ENCODE measurements at regions not wholly inside any gene's neighbourhood (a gene's known extent, or its start where the extent isn't known, plus 50 kb on each side); places are given as distances from the start of the nearest gene placed in this dataset.

GRCh38 chr6:165091121-165091785, 218.2 kb downstream of the C6orf118 start:
- no peak overlapping the region for H3K27ac Mint-ChIP-seq (ENCODE audit: unreplicated experiment)
- no peaks in the 10 kb centered on the region for H3K4me1 Mint-ChIP-seq (ENCODE audit: low read depth, unreplicated experiment)
- DNase-seq: no peak
- peaks cover 10% of the 10 kb centered on the region for H3K9me3 Mint-ChIP-seq (ENCODE audit: unreplicated experiment)
- H3K27me3 Mint-ChIP-seq (ENCODE audit: unreplicated experiment): no peaks in the 10 kb centered on the region
- H3K4me3 Mint-ChIP-seq (ENCODE audit: unreplicated experiment): no peak overlapping the region
- TF ChIP-seq, protein P1, sequence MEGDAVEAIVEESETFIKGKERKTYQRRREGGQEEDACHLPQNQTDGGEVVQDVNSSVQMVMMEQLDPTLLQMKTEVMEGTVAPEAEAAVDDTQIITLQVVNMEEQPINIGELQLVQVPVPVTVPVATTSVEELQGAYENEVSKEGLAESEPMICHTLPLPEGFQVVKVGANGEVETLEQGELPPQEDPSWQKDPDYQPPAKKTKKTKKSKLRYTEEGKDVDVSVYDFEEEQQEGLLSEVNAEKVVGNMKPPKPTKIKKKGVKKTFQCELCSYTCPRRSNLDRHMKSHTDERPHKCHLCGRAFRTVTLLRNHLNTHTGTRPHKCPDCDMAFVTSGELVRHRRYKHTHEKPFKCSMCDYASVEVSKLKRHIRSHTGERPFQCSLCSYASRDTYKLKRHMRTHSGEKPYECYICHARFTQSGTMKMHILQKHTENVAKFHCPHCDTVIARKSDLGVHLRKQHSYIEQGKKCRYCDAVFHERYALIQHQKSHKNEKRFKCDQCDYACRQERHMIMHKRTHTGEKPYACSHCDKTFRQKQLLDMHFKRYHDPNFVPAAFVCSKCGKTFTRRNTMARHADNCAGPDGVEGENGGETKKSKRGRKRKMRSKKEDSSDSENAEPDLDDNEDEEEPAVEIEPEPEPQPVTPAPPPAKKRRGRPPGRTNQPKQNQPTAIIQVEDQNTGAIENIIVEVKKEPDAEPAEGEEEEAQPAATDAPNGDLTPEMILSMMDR (IDR thresholded peaks at IDR 0.05; ENCODE audit: partially characterized antibody, unreplicated experiment): no peak
- peaks cover 10% of the 10 kb centered on the region for H3K36me3 Mint-ChIP-seq (ENCODE audit: unreplicated experiment)

- no peak for DNase-seq
- Mint-ChIP-seq H3K27me3 (ENCODE audit: unreplicated experiment) (no peaks in the 10 kb centered on the region), H3K36me3 (ENCODE audit: unreplicated experiment) (peaks cover 10% of the 10 kb centered on the region), H3K4me1 (ENCODE audit: low read depth, unreplicated experiment) (no peaks in the 10 kb centered on the region), H3K9me3 (ENCODE audit: unreplicated experiment) (peaks cover 7% of the 10 kb centered on the region), H3K27ac (ENCODE audit: unreplicated experiment) (no peak overlapping the region), H3K4me3 (ENCODE audit: unreplicated experiment) (no peak overlapping the region)
- TF ChIP-seq, protein P1 (IDR thresholded peaks at IDR 0.05; ENCODE audit: partially characterized antibody, unreplicated experiment): no peak
Measured at GRCh38 chr6:165090242-165090641, 219.2 kb downstream of the C6orf118 start.

- Mint-ChIP-seq H3K27me3 (ENCODE audit: unreplicated experiment) (no peaks in the 10 kb centered on the region), H3K36me3 (ENCODE audit: unreplicated experiment) (peaks cover 4% of the 10 kb centered on the region), H3K27ac (ENCODE audit: unreplicated experiment) (no peak overlapping the region), H3K4me1 (ENCODE audit: low read depth, unreplicated experiment) (no peaks in the 10 kb centered on the region), H3K4me3 (ENCODE audit: unreplicated experiment) (no peak overlapping the region), H3K9me3 (ENCODE audit: unreplicated experiment) (peaks cover 3% of the 10 kb centered on the region)
- TF ChIP-seq, protein P1 (IDR thresholded peaks at IDR 0.05; ENCODE audit: partially characterized antibody, unreplicated experiment): no peak
- DNase-seq: no peak
Measured at GRCh38 chr6:165086814-165087213, 222.6 kb downstream of the C6orf118 start.

DNA sequence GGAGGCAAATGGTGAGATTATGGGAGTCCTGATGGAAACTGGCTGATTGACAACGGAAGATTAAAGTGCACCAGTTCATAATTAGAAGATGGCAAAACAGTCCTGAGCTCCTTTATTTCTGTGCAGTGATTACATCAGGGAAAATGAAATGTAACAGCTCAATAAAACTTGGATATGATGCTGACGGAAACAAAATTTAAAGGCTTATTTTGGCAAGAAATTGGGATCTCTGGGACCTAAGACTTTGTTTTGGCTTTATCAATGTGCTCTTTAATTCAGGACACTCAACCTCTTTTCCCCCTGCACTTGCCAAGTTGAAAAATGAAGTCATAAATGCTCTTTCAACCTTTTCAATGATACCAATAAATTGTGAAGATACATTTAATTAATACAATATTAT, 226.8 kb downstream of the C6orf118 start:
- no peak overlapping the region for H3K27ac Mint-ChIP-seq (ENCODE audit: unreplicated experiment)
- H3K27me3 Mint-ChIP-seq (ENCODE audit: unreplicated experiment): no peaks in the 10 kb centered on the region
- no peak for DNase-seq
- no peaks in the 10 kb centered on the region for H3K4me1 Mint-ChIP-seq (ENCODE audit: low read depth, unreplicated experiment)
- TF ChIP-seq, protein P1 (IDR thresholded peaks at IDR 0.05; ENCODE audit: partially characterized antibody, unreplicated experiment): no peak
- peaks cover 3% of the 10 kb centered on the region for H3K9me3 Mint-ChIP-seq (ENCODE audit: unreplicated experiment)
- H3K4me3 Mint-ChIP-seq (ENCODE audit: unreplicated experiment): no peak overlapping the region
- peaks cover 8% of the 10 kb centered on the region for H3K36me3 Mint-ChIP-seq (ENCODE audit: unreplicated experiment)

DNA sequence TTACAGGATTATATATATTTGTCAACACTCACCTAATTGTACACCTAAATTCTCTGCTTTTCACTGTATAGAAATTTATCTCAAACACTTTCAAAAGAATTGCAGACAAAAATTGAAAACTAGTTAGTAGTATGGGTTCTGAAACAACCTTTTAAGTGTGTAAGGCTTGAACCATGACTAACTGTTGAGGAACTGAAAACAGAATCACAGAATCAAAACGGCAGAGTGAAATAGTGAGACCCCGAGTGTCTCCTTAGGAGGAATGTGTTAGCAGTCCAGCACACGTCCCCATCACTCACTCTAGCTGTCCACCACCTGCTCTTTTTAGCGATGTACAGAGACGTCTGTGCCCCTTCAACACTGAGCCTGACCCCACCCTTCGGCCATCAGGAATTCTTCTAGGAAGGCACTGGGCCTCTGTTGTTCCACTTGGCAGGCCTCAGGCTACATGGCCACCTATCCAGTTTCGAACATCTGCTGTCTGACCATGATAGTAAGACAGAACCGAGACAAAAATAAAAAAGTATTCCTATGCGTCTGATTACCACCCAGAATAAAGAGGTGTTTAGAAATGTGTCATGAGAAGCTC, 227.4 kb downstream of the C6orf118 start:
- no peaks in the 10 kb centered on the region for H3K4me1 Mint-ChIP-seq (ENCODE audit: low read depth, unreplicated experiment)
- H3K36me3 Mint-ChIP-seq (ENCODE audit: unreplicated experiment): peaks cover 5% of the 10 kb centered on the region
- H3K27ac Mint-ChIP-seq (ENCODE audit: unreplicated experiment): no peak overlapping the region
- H3K27me3 Mint-ChIP-seq (ENCODE audit: unreplicated experiment): no peaks in the 10 kb centered on the region
- DNase-seq: no peak
- no peak overlapping the region for H3K4me3 Mint-ChIP-seq (ENCODE audit: unreplicated experiment)
- TF ChIP-seq, protein P1 (IDR thresholded peaks at IDR 0.05; ENCODE audit: partially characterized antibody, unreplicated experiment): no peak
- peaks cover 3% of the 10 kb centered on the region for H3K9me3 Mint-ChIP-seq (ENCODE audit: unreplicated experiment)
